Ectodermal cell (in vitro differentiated cells): ENCODE measurements at regions not wholly inside any gene's neighbourhood (a gene's known extent, or its start where the extent isn't known, plus 50 kb on each side); places are given as distances from the start of the nearest gene placed in this dataset.
A peak's percentile ranks its signal among the peaks of the same experiment; 100 is the strongest.
"Not testable (repeated sequence)": the region's sequence is repeated elsewhere in the genome, so short reads cannot be mapped to it uniquely, and the experiment has no call there.

Experiments
- H3K27ac ChIP-seq: 2 replicates; pipeline ENCODE4 v1.7.0; 2013; ENCODE audit warnings: mild to moderate bottlenecking, low read depth, low read length; ENCODE audit not compliant: insufficient read depth, poor library complexity, severe bottlenecking
- H3K27me3 ChIP-seq: 2 replicates; pipeline ENCODE4 v1.7.0; 2013; ENCODE audit warnings: mild to moderate bottlenecking, low read length; ENCODE audit not compliant: insufficient read depth, control insufficient read depth, poor library complexity, severe bottlenecking
- H3K36me3 ChIP-seq: one replicate; pipeline ENCODE4 v1.7.0; 2013; ENCODE audit warnings: low read length; ENCODE audit not compliant: control insufficient read depth, insufficient read depth
- H3K4me1 ChIP-seq: one replicate; pipeline ENCODE4 v1.7.0; 2013; ENCODE audit warnings: low read length; ENCODE audit not compliant: control insufficient read depth, insufficient read depth
- H3K4me3 ChIP-seq: 2 replicates; pipeline ENCODE4 v1.7.0; 2013; ENCODE audit warnings: low read depth, low read length, control low read depth; ENCODE audit not compliant: insufficient read depth
- H3K9me3 ChIP-seq: 2 replicates; pipeline ENCODE4 v1.7.0; 2013; ENCODE audit warnings: mild to moderate bottlenecking, low read length, moderate library complexity; ENCODE audit not compliant: control insufficient read depth
- WGBS, 2 experiments: methylation state at CpG; one replicate each; pipeline ENCODE4 v1.1.7; 2013; ENCODE audit warnings: missing lambda C conversion rate in 2 of 2; 5-methylcytosine and 5-hydroxymethylcytosine counted together

DNA sequence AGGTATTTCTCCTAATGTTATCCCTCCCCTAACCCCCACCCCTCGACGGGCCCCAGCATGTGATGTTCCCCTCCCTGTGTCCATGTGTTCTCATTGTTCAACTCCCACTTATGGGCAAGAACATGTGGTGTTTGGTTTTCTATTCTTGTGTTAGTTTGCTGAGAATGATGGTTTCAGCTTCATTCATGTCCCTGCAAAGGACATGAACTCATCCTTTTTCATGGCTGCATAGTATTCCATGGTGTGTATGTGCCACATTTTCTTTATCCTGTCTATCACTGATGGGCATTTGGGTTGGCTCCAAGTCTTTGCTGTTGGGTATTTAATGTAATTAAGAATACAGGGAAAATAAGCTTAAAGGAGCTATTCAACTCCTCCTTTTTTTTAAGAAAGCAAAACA is 1030.4 kb downstream of the PCDH7 start:
- not testable (repeated sequence) for H3K36me3 ChIP-seq, H3K4me3 ChIP-seq, H3K9me3 ChIP-seq, H3K27me3 ChIP-seq, H3K4me1 ChIP-seq, H3K27ac ChIP-seq
- 80 to 95% methylated on average over 1 to 2 of the region's 2 CpGs for WGBS, 2 experiments

DNA sequence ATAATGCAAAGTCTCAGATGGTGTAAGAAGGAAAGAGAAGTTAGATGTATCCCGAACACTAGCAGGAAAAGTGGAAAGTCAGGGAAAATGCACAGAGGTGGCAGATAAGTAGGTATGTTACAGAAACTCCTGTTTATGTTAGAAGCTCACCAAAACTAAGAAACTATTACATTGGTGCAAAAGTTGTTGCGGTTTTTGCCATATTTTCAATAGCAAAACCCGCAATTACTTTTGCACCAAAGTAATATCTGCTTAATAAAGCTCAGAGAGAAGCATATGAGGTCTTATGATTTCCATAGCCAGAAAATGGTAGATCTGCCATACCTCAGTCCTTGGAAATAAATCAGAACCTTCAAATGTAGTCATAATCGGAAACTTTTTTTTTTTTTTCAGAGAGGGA is 1035.6 kb downstream of the PCDH7 start:
- H3K4me3 ChIP-seq = no peak overlapping the region
- no peaks in the 10 kb centered on the region for H3K27me3 ChIP-seq
- no peaks in the 10 kb centered on the region for H3K4me1 ChIP-seq
- 73 to 74% methylated on average over 4 of the region's 4 CpGs for WGBS, 2 experiments
- H3K36me3 ChIP-seq = no peaks in the 10 kb centered on the region
- no peaks in the 10 kb centered on the region for H3K9me3 ChIP-seq
- no peak overlapping the region for H3K27ac ChIP-seq

DNA sequence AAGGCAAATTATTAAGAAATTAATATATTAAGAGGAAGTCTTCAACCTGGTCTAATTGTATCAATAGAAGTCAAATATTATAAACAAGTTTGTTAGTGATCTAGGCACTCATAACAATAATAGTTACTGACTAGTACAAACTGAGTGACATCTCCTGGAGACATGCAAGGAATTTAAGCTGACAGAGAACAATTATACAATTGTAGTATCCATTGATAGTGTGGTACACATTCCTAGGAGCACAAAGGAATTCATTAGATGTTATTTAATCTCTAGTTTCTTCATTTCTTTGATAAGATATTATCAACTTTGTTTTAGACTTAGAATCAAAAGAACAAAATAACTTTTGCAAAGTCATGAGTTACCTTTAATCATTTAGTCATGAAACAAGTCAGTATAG is 1048.6 kb downstream of the PCDH7 start:
- no peak overlapping the region for H3K27ac ChIP-seq
- no peak overlapping the region for H3K4me3 ChIP-seq
- H3K9me3 ChIP-seq = no peaks in the 10 kb centered on the region
- no peaks in the 10 kb centered on the region for H3K36me3 ChIP-seq
- H3K27me3 ChIP-seq = no peaks in the 10 kb centered on the region
- H3K4me1 ChIP-seq = no peaks in the 10 kb centered on the region

DNA sequence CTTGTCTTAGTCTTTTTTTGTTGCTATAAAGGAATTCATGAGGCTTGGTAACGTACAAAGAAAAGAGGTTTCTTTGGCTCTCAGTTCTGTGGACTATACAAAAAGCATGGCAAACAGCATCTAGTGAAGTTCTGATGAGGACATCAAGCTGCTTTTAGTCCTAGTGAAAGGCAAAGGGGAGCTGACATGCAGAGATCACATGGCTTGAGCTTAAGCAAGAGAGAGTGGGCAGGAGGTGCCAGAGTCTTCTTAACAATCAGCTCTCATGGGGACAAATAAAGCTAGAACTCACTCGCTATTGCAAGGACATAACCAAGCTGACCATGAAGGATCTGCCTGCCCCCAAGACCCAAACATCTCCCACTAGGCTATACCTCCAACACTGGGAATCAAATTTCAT is 1063.1 kb downstream of the PCDH7 start:
- 95 to 98% methylated on average over 2 of the region's 2 CpGs for WGBS, 2 experiments
- no peak overlapping the region for H3K27ac ChIP-seq
- no peaks in the 10 kb centered on the region for H3K27me3 ChIP-seq
- H3K9me3 ChIP-seq = no peaks in the 10 kb centered on the region
- H3K4me3 ChIP-seq = no peak overlapping the region
- peaks cover 3% of the 10 kb centered on the region for H3K4me1 ChIP-seq
- no peaks in the 10 kb centered on the region for H3K36me3 ChIP-seq

DNA sequence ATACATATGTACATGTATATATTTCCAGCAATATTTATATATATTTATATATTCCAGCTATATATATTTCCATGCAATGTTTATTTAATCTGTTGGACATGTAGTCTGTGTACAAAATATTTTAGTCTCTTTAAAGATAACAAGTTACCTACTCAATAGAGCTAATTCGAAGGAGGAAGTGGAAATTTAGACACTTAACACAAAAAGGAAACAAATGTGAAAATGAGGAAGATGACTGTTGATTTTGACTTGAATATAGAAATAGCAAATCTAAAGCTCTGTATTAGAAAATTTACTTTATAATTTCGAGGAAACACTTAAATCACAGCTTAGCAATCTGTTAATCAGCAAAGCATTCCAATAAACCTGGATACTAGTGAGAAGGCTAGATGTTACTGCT is 1064.4 kb downstream of the PCDH7 start:
- H3K9me3 ChIP-seq = no peaks in the 10 kb centered on the region
- H3K4me3 ChIP-seq = no peak overlapping the region
- peaks cover 7% of the 10 kb centered on the region for H3K4me1 ChIP-seq
- H3K36me3 ChIP-seq = no peaks in the 10 kb centered on the region
- no peak overlapping the region for H3K27ac ChIP-seq
- WGBS, 2 experiments = 90% methylated on average over 2 of the region's 2 CpGs; no CpG with 5 or more reads in 1 of the 2 experiments
- H3K27me3 ChIP-seq = no peaks in the 10 kb centered on the region

DNA sequence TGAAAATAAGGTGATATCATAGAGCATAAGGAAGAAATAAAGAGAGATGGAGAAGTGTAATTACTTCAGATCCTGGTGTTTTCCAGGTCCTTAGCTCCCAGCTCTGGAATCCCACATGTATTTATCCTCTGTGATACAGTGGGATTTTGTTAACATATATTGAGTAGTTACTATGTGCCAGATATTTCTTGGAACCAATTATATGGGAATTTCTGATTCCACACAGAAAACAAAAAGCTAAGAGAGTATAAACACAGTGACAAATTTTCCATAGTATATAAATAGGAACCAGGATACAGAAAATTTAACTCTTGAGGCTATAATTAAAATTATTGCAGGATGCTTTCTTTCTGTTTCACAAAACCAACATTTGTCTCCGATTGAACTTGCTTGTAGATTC is 1067.5 kb downstream of the PCDH7 start:
- Histone ChIP-seq H3K27ac (no peak overlapping the region), H3K9me3 (no peaks in the 10 kb centered on the region), H3K27me3 (no peaks in the 10 kb centered on the region), H3K36me3 (no peaks in the 10 kb centered on the region), H3K4me1 (peaks cover 7% of the 10 kb centered on the region), H3K4me3 (no peak overlapping the region)
- WGBS, 2 experiments = 88% methylated on average over 1 of the region's 1 CpG

DNA sequence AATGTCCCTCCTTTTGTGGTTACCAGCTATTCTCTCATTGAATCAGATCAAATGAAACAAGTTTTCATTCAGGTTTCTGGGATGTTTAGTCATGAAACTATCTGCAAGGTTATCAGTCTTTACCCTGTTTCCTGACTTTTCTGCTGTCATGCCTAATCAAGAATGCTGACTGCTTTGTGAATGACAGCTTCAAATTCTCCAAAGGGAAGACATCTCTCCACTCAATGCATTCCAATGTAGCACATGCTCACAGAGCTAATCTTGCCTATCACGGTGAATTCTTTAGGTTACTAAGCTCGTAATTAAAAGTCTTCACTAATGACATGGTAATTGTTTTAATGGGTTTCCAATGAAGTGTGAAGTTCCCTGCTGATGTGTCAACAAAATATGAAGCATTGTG is 1068.5 kb downstream of the PCDH7 start:
- Histone ChIP-seq H3K27me3 (no peaks in the 10 kb centered on the region), H3K27ac (no peak overlapping the region), H3K4me3 (no peak overlapping the region), H3K9me3 (no peaks in the 10 kb centered on the region), H3K4me1 (peaks cover 7% of the 10 kb centered on the region), H3K36me3 (no peaks in the 10 kb centered on the region)
- 49 to 53% methylated on average over 2 of the region's 2 CpGs for WGBS, 2 experiments

DNA sequence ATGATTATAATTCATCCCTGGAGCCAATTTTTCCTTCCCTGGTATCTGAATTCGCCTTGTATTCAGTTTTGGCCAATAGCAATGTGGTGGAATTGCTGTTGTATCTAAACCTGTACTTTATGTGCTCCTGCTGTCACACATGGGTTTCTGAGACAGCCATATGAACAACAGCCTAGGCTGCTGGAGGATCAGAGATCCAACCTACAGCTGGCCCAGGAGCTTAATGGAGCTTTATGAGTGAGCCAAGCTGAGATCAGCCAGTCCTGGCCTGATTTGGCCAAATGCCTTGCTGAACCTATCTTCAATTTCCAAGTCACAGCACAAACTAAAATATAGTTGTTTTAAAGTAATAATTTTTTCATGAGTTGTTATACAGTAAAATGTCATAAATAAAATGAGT is 1071.5 kb downstream of the PCDH7 start:
- WGBS, 2 experiments = 92 to 100% methylated on average over 1 of the region's 1 CpG

DNA sequence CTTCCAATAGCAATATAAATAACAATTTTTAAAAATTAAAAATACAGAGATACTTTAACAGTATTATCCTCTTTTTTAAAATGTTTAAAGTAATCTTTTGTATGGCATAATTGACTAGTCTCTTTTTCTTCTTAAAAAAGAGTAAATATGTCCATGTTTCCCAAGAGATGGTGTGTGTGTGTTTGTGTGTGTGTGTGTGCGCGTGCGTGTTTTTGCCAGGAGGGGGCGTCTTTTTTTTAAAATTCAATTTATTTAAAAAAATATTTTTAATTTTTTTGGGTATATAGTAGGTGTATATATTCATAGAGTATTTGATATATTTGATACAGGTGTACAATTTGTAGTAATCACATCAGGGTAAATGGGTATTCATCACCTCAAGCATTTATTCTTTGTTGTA is 1073.7 kb downstream of the PCDH7 start:
- H3K4me1 ChIP-seq = no peaks in the 10 kb centered on the region
- WGBS, 2 experiments = no CpG with 5 or more reads among the region's 4 CpGs

More for the DNA sequence above, 1071.5 kb downstream of the PCDH7 start:
- Histone ChIP-seq H3K36me3 (no peaks in the 10 kb centered on the region), H3K4me1 (peaks cover 7% of the 10 kb centered on the region), H3K4me3 (no peak overlapping the region), H3K27me3 (no peaks in the 10 kb centered on the region), H3K27ac (no peak overlapping the region), H3K9me3 (no peaks in the 10 kb centered on the region)

DNA sequence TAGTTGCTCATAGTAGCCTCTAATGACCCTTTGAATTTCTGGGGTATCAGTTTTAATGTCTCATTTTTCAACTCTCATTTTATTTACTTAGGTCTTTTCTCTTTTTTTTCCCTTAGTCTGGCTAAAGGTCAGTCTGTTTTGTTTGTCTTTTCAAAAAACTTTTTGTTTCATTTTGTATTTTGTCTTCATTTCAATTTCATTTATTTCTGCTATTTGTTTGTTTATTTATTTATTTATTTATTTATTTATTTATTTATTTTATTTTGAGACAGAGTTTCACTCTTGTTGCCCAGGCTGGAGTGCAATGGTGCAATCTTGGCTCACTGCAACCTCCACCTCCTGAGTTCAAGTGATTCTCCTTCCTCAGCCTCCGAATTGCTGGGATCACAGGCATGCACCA is 1076.9 kb downstream of the PCDH7 start:
- H3K4me1 ChIP-seq, H3K27me3 ChIP-seq, H3K27ac ChIP-seq, H3K36me3 ChIP-seq, H3K4me3 ChIP-seq, H3K9me3 ChIP-seq: not testable (repeated sequence)
- WGBS, 2 experiments = 84 to 88% methylated on average over 1 of the region's 1 CpG

More for the DNA sequence above, 1073.7 kb downstream of the PCDH7 start:
- H3K4me3 ChIP-seq = no peak overlapping the region
- H3K27me3 ChIP-seq = no peaks in the 10 kb centered on the region
- no peaks in the 10 kb centered on the region for H3K9me3 ChIP-seq
- H3K27ac ChIP-seq = no peak overlapping the region
- no peaks in the 10 kb centered on the region for H3K36me3 ChIP-seq

DNA sequence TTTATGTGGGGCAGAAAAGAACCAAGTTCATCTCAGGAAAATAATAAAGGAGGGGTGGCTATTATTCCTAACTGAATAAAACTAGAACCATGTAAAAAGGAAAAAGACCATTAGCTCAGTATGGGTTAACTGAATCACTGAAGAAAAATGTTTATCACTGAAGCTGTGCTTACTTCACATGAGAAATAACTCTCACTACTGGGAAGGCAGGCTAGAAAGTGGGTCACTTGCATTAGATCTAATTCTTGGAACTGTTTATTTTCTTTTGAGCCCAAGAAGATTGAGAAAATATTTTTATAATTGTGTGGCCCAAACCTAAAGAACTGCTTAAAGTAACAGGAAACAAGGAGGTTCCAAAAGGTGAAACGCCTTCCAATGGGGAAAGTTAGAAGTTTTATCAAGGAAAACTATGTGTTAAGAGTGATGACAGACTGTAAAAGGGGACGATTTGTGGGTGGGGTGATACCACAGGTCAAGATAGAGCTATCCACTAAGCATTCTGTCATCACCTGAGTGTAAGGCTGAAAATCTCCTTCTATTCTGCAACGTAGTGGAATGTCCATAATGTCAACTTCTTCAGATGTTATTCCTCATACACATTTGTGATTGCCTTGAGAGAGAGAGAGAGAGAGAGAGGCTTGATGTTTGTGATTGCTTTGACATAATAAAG is 1083.5 kb downstream of the PCDH7 start:
- peak overlapping the region; percentile 8 for H3K27ac ChIP-seq
- no peaks in the 10 kb centered on the region for H3K36me3 ChIP-seq
- H3K9me3 ChIP-seq = no peaks in the 10 kb centered on the region
- H3K4me3 ChIP-seq = no peak overlapping the region
- no peaks in the 10 kb centered on the region for H3K27me3 ChIP-seq
- no peaks in the 10 kb centered on the region for H3K4me1 ChIP-seq
- WGBS, 2 experiments = 79 to 90% methylated on average over 3 of the region's 3 CpGs
